ENCODE measurements at regions not wholly inside any gene's neighbourhood (a gene's known extent, or its start where the extent isn't known, plus 50 kb on each side); places are given as distances from the start of the nearest gene placed in this dataset.

GRCh38 chr11:35085531-35086165 is 53.3 kb upstream of the CD44 start:
- H3K9ac ChIP-seq (ENCODE audit: low read depth in 1 of 2, low read length in 2 of 2), result no peak overlapping the region
- TF ChIP-seq ZBTB33 (IDR thresholded peaks at IDR 0.05) (no peak), RAD21 (IDR thresholded peaks at IDR 0.05) (no peak)
- WGBS, result 93% methylated on average over 4 of the region's 4 CpGs
- H3K27ac ChIP-seq (ENCODE audit: low read depth in 1 of 2, low read length in 2 of 2), result no peak overlapping the region
- no peak overlapping the region for H3K4me3 ChIP-seq (ENCODE audit: low read depth in 1 of 3, low read length in 3 of 3)
- no peaks in the 10 kb centered on the region for H3K9me3 ChIP-seq (ENCODE audit: control insufficient read depth in 4 of 4, low read length in 3 of 4)
- H3K36me3 ChIP-seq (ENCODE audit: control insufficient read depth in 4 of 4, insufficient read depth in 3 of 4, low read depth in 1 of 4, low read length in 3 of 4), result no peaks in the 10 kb centered on the region
- H3K27me3 ChIP-seq (ENCODE audit: control insufficient read depth in 4 of 4, insufficient read depth in 4 of 4, low read length in 3 of 4), result no peaks in the 10 kb centered on the region
- DNase-seq (ENCODE audit: low spot score), result no peak
- H3K4me1 ChIP-seq (ENCODE audit: control insufficient read depth in 4 of 4, insufficient read depth in 4 of 4, low read length in 3 of 4), result no peaks in the 10 kb centered on the region

- Histone ChIP-seq H3K9ac (ENCODE audit: low read depth in 1 of 2, low read length in 2 of 2) (no peak overlapping the region), H3K9me3 (ENCODE audit: control insufficient read depth in 4 of 4, low read length in 3 of 4) (no peaks in the 10 kb centered on the region), H3K4me1 (ENCODE audit: control insufficient read depth in 4 of 4, insufficient read depth in 4 of 4, low read length in 3 of 4) (no peaks in the 10 kb centered on the region), H3K4me3 (ENCODE audit: low read depth in 1 of 3, low read length in 3 of 3) (no peak overlapping the region), H3K36me3 (ENCODE audit: control insufficient read depth in 4 of 4, insufficient read depth in 3 of 4, low read depth in 1 of 4, low read length in 3 of 4) (no peaks in the 10 kb centered on the region), H3K27me3 (ENCODE audit: control insufficient read depth in 4 of 4, insufficient read depth in 4 of 4, low read length in 3 of 4) (no peaks in the 10 kb centered on the region), H3K27ac (ENCODE audit: low read depth in 1 of 2, low read length in 2 of 2) (no peak overlapping the region)
- whole genome bisulfite sequencing, result 62% methylated on average over 1 of the region's 1 CpG
- no peak for DNase-seq (ENCODE audit: low spot score)
- TF ChIP-seq HNF4G (IDR thresholded peaks at IDR 0.05) (no peak), RAD21 (IDR thresholded peaks at IDR 0.05) (no peak), NR2F2 (IDR thresholded peaks at IDR 0.05) (no peak), FOXA2 (IDR thresholded peaks at IDR 0.05) (no peak), YY1 (IDR thresholded peaks at IDR 0.05) (no peak), RXRA (IDR thresholded peaks at IDR 0.05) (no peak), REST (IDR thresholded peaks at IDR 0.05) (no peak)
Measured at GRCh38 chr11:35087648-35088047, 51.3 kb upstream of the CD44 start.

GRCh38 chr11:35088226-35088625 is 50.7 kb upstream of the CD44 start:
- no peaks in the 10 kb centered on the region for H3K27me3 ChIP-seq (ENCODE audit: control insufficient read depth in 4 of 4, insufficient read depth in 4 of 4, low read length in 3 of 4)
- no peak for DNase-seq (ENCODE audit: low spot score)
- H3K9ac ChIP-seq (ENCODE audit: low read depth in 1 of 2, low read length in 2 of 2), result no peak overlapping the region
- no peak for TF ChIP-seq FOXA2 (IDR thresholded peaks at IDR 0.05)
- TF ChIP-seq FOXA1 (IDR thresholded peaks at IDR 0.05), result no peak
- TF ChIP-seq EGR1 (IDR thresholded peaks at IDR 0.05; ENCODE audit: low read depth in 2 of 2), result no peak
- no peak for TF ChIP-seq ZBTB33 (IDR thresholded peaks at IDR 0.05)
- TF ChIP-seq RXRA (IDR thresholded peaks at IDR 0.05), result no peak
- no peak for TF ChIP-seq NR2F2 (IDR thresholded peaks at IDR 0.05)
- no peak for TF ChIP-seq SP1 (IDR thresholded peaks at IDR 0.05)
- no peak for TF ChIP-seq HNF4A (conservative IDR thresholded peaks at IDR 0.05)
- no peak for TF ChIP-seq GABPA (IDR thresholded peaks at IDR 0.05 in 1 of 2, conservative IDR thresholded peaks at IDR 0.05 in 1 of 2)
- no peak for TF ChIP-seq RAD21 (IDR thresholded peaks at IDR 0.05)
- no peak for TF ChIP-seq HNF4G (IDR thresholded peaks at IDR 0.05)
- no peak for TF ChIP-seq YY1 (IDR thresholded peaks at IDR 0.05)
- no peak for TF ChIP-seq ATF3 (IDR thresholded peaks at IDR 0.05)
- TF ChIP-seq CTCF (IDR thresholded peaks at IDR 0.05; ENCODE audit: low read depth, low read length, missing input control), result no peak
- TF ChIP-seq TAF1 (conservative IDR thresholded peaks at IDR 0.05), result no peak
- H3K36me3 ChIP-seq (ENCODE audit: control insufficient read depth in 4 of 4, insufficient read depth in 3 of 4, low read depth in 1 of 4, low read length in 3 of 4), result no peaks in the 10 kb centered on the region
- H3K4me3 ChIP-seq (ENCODE audit: low read depth in 1 of 3, low read length in 3 of 3), result no peak overlapping the region
- no peak overlapping the region for H3K27ac ChIP-seq (ENCODE audit: low read depth in 1 of 2, low read length in 2 of 2)
- whole genome bisulfite sequencing, result 91% methylated on average over 2 of the region's 2 CpGs
- H3K4me1 ChIP-seq (ENCODE audit: control insufficient read depth in 4 of 4, insufficient read depth in 4 of 4, low read length in 3 of 4), result no peaks in the 10 kb centered on the region
- H3K9me3 ChIP-seq (ENCODE audit: control insufficient read depth in 4 of 4, low read length in 3 of 4), result no peaks in the 10 kb centered on the region
